ENCODE measurements at regions not wholly inside any gene's neighbourhood (a gene's known extent, or its start where the extent isn't known, plus 50 kb on each side); places are given as distances from the start of the nearest gene placed in this dataset.

GRCh38 chr15:93882779-93883178, 348.6 kb upstream of the MCTP2 start:
- TF ChIP-seq, protein P1, sequence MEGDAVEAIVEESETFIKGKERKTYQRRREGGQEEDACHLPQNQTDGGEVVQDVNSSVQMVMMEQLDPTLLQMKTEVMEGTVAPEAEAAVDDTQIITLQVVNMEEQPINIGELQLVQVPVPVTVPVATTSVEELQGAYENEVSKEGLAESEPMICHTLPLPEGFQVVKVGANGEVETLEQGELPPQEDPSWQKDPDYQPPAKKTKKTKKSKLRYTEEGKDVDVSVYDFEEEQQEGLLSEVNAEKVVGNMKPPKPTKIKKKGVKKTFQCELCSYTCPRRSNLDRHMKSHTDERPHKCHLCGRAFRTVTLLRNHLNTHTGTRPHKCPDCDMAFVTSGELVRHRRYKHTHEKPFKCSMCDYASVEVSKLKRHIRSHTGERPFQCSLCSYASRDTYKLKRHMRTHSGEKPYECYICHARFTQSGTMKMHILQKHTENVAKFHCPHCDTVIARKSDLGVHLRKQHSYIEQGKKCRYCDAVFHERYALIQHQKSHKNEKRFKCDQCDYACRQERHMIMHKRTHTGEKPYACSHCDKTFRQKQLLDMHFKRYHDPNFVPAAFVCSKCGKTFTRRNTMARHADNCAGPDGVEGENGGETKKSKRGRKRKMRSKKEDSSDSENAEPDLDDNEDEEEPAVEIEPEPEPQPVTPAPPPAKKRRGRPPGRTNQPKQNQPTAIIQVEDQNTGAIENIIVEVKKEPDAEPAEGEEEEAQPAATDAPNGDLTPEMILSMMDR (IDR thresholded peaks at IDR 0.05; ENCODE audit: insufficient read depth, low read length), result no peak
- TF ChIP-seq, protein P2, sequence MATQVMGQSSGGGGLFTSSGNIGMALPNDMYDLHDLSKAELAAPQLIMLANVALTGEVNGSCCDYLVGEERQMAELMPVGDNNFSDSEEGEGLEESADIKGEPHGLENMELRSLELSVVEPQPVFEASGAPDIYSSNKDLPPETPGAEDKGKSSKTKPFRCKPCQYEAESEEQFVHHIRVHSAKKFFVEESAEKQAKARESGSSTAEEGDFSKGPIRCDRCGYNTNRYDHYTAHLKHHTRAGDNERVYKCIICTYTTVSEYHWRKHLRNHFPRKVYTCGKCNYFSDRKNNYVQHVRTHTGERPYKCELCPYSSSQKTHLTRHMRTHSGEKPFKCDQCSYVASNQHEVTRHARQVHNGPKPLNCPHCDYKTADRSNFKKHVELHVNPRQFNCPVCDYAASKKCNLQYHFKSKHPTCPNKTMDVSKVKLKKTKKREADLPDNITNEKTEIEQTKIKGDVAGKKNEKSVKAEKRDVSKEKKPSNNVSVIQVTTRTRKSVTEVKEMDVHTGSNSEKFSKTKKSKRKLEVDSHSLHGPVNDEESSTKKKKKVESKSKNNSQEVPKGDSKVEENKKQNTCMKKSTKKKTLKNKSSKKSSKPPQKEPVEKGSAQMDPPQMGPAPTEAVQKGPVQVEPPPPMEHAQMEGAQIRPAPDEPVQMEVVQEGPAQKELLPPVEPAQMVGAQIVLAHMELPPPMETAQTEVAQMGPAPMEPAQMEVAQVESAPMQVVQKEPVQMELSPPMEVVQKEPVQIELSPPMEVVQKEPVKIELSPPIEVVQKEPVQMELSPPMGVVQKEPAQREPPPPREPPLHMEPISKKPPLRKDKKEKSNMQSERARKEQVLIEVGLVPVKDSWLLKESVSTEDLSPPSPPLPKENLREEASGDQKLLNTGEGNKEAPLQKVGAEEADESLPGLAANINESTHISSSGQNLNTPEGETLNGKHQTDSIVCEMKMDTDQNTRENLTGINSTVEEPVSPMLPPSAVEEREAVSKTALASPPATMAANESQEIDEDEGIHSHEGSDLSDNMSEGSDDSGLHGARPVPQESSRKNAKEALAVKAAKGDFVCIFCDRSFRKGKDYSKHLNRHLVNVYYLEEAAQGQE (IDR thresholded peaks at IDR 0.05; ENCODE audit: insufficient replicate concordance, low read depth), result no peak

All from HL-60 (cell line).